SK-N-SH (cell line): ENCODE measurements at regions not wholly inside any gene's neighbourhood (a gene's known extent, or its start where the extent isn't known, plus 50 kb on each side); places are given as distances from the start of the nearest gene placed in this dataset.
"Not testable (repeated sequence)": the region's sequence is repeated elsewhere in the genome, so short reads cannot be mapped to it uniquely, and the experiment has no call there.

Source experiments
- CTCF ChIA-PET: fragments of 300-600, 350-600 bp; formaldehyde crosslinking; extraction: SDS; loops from one replicate; lab custom pipeline; 2021; lab: Yijun Ruan, JAX
- POLR2A ChIA-PET: fragments of 350-600 bp; sonication (Branson Sonifier 250); formaldehyde crosslinking; extraction: SDS; loops from one replicate; lab custom pipeline; 2020; ENCODE audit warnings: antibody characterized with exemption, inconsistent platforms; lab: Yijun Ruan, JAX
- DNase-seq: peaks from one replicate; pipeline ENCODE4 v3.0.0; 2012
- H2AFZ ChIP-seq: fragments of 200-600 bp; sonication (generic); 2 replicates; pipeline ENCODE4 v1.8.1; 2016; ENCODE audit warnings: antibody characterized with exemption, mild to moderate bottlenecking, low read depth
- H3F3A ChIP-seq: fragments of 200-600 bp; sonication (generic); replicated peaks from 2 replicates; pipeline ENCODE3; 2016; ENCODE audit warnings: antibody characterized with exemption, mild to moderate bottlenecking; ENCODE audit not compliant: insufficient read depth
- H3K27ac ChIP-seq, 2 experiments: fragments of 200-500 bp in 1 of 2; fragments of 200-600 bp in 1 of 2; sonication (Bioruptor generic) in 1 of 2; sonication (generic), shearing (Covaris generic) in 1 of 2; 2 replicates each; pipeline versions ENCODE4 v1.5.1 to v1.6.1; 2014 to 2016; ENCODE audit warnings: low read depth in 2 of 2, inconsistent platforms in 1 of 2, low read length in 1 of 2, mild to moderate bottlenecking in 1 of 2, mixed read lengths in 1 of 2
- H3K27me3 ChIP-seq: fragments of 200-600 bp; sonication (generic), shearing (Covaris generic); 2 replicates; pipeline ENCODE4 v1.6.1; 2016; ENCODE audit warnings: mixed run types; ENCODE audit not compliant: insufficient read depth
- H3K36me3 ChIP-seq, 2 experiments: fragments of 200-500 bp in 1 of 2; fragments of 200-600 bp in 1 of 2; sonication (Bioruptor generic) in 1 of 2; sonication (generic) in 1 of 2; replicated peaks in 1 of 2; 2 replicates each; pipeline versions ENCODE3 to v1.5.1; 2014 to 2016; ENCODE audit warnings: low read length in 1 of 2, mild to moderate bottlenecking in 1 of 2; ENCODE audit not compliant: insufficient read depth in 2 of 2, control insufficient read depth in 1 of 2
- H3K4me1 ChIP-seq, 2 experiments: fragments of 200-500 bp in 1 of 2; fragments of 200-600 bp in 1 of 2; sonication (Bioruptor generic) in 1 of 2; sonication (generic), shearing (Covaris generic) in 1 of 2; 2 replicates each; pipeline versions ENCODE4 v1.5.1 to v1.6.1; 2014 to 2016; ENCODE audit warnings: low read depth in 1 of 2, low read length in 1 of 2, mixed run types in 1 of 2; ENCODE audit not compliant: insufficient read depth in 2 of 2, control insufficient read depth in 1 of 2
- H3K4me2 ChIP-seq: fragments of 200-600 bp; sonication (generic), shearing (Covaris generic); 2 replicates; pipeline ENCODE4 v1.6.1; 2017; ENCODE audit warnings: mixed run types
- H3K4me3 ChIP-seq, 2 experiments: fragments of 200-500 bp in 1 of 2; fragments of 200-600 bp in 1 of 2; sonication (Bioruptor generic) in 1 of 2; sonication (generic), shearing (Covaris generic) in 1 of 2; 2 replicates each; pipeline versions ENCODE4 v1.5.1 to v1.8.1; 2014 to 2016; ENCODE audit warnings: low read depth in 2 of 2, inconsistent platforms in 1 of 2, low read length in 1 of 2, mild to moderate bottlenecking in 1 of 2, mixed read lengths in 1 of 2, moderate library complexity in 1 of 2
- H3K79me2 ChIP-seq: fragments of 200-600 bp; sonication (generic); 2 replicates; pipeline ENCODE4 v1.8.1; 2017; ENCODE audit warnings: mild to moderate bottlenecking; ENCODE audit not compliant: insufficient read depth
- H3K9ac ChIP-seq: fragments of 200-600 bp; sonication (generic); 2 replicates; pipeline ENCODE4 v1.6.1; 2017; ENCODE audit warnings: mixed run types
- H3K9me2 ChIP-seq: fragments of 200-600 bp; sonication (generic); 2 replicates; pipeline ENCODE4 v1.6.1; 2017; ENCODE audit warnings: mixed run types
- H3K9me3 ChIP-seq: fragments of 200-600 bp; sonication (generic); 2 replicates; pipeline ENCODE4 v1.6.1; 2017; ENCODE audit warnings: mixed run types, mild to moderate bottlenecking, moderate library complexity
- H4K20me1 ChIP-seq: fragments of 200-600 bp; sonication (generic); 2 replicates; pipeline ENCODE4 v1.6.1; 2017; ENCODE audit warnings: mild to moderate bottlenecking, mixed run types; ENCODE audit not compliant: insufficient read depth
- EP300 ChIP-seq, 2 experiments: IDR thresholded peaks; 2 replicates each; pipeline versions ENCODE4 v1.4.0 to v1.6.1; 2012; ENCODE audit warnings: borderline replicate concordance in 1 of 2, low read depth in 1 of 2, low read length in 1 of 2
- FOSL2 ChIP-seq: IDR thresholded peaks from 2 replicates; pipeline ENCODE4 v1.4.0; 2012; ENCODE audit warnings: low read depth, mild to moderate bottlenecking, moderate library complexity, borderline replicate concordance
- FOXJ3 ChIP-seq: sonication (generic); formaldehyde crosslinking; IDR thresholded peaks from 2 replicates; pipeline ENCODE4 v1.5.1; 2020; ENCODE audit warnings: mild to moderate bottlenecking, missing genetic modification reagents
- GABPA ChIP-seq: IDR thresholded peaks from 2 replicates; pipeline ENCODE4 v1.4.0; 2012; ENCODE audit warnings: low read depth, mild to moderate bottlenecking
- IRF3 ChIP-seq: fragments of 150-350 bp; IDR thresholded peaks from 2 replicates; pipeline ENCODE4 v1.6.1; 2016; ENCODE audit warnings: mild to moderate bottlenecking, low read depth, low read length
- JUND ChIP-seq: IDR thresholded peaks from 2 replicates; pipeline ENCODE4 v1.4.0; 2012
- NFIC ChIP-seq: IDR thresholded peaks from 2 replicates; pipeline ENCODE4 v1.4.0; 2012; ENCODE audit warnings: borderline replicate concordance
- PBX3 ChIP-seq: IDR thresholded peaks from 2 replicates; pipeline ENCODE4; 2012
- POLR2AphosphoS5 ChIP-seq: IDR thresholded peaks from 2 replicates; pipeline ENCODE4 v1.6.1; 2012; ENCODE audit warnings: low read depth, low read length
- RCOR1 ChIP-seq: fragments of 150-350 bp; IDR thresholded peaks from 2 replicates; pipeline ENCODE4 v1.6.1; 2017; ENCODE audit warnings: antibody characterized with exemption, low read length
- RXRA ChIP-seq: IDR thresholded peaks from 2 replicates; pipeline ENCODE4 v1.4.0; 2012; ENCODE audit warnings: low read depth, mild to moderate bottlenecking, borderline replicate concordance
- SIN3A ChIP-seq: IDR thresholded peaks from 2 replicates; pipeline ENCODE4 v1.6.1; 2012; ENCODE audit warnings: low read depth, mild to moderate bottlenecking, low read length, moderate library complexity, borderline replicate concordance
- SMC3 ChIP-seq: IDR thresholded peaks from 2 replicates; pipeline ENCODE4 v1.6.1; 2012; ENCODE audit warnings: low read depth, low read length, improper control_type of control experiment
- TAF1 ChIP-seq: IDR thresholded peaks from 2 replicates; pipeline ENCODE4 v1.6.1; 2012; ENCODE audit warnings: low read depth, mild to moderate bottlenecking, low read length, moderate library complexity, borderline replicate concordance
- TCF12 ChIP-seq: IDR thresholded peaks from 2 replicates; pipeline ENCODE4 v1.4.0; 2012
- TEAD4 ChIP-seq: IDR thresholded peaks from 2 replicates; pipeline ENCODE4 v1.4.0; 2012; ENCODE audit warnings: mild to moderate bottlenecking, borderline replicate concordance; ENCODE audit not compliant: insufficient read depth
- USF2 ChIP-seq: fragments of 150-350 bp; IDR thresholded peaks from 2 replicates; pipeline ENCODE4 v1.6.1; 2017; ENCODE audit warnings: antibody characterized with exemption, low read length, low read depth, borderline replicate concordance
- YY1 ChIP-seq: IDR thresholded peaks from 2 replicates; pipeline ENCODE4 v1.4.0; 2012; ENCODE audit warnings: low read depth, mild to moderate bottlenecking
- WGBS: methylation state at CpG from one replicate; pipeline ENCODE4 v1.1.6; 2017; ENCODE audit warnings: low lambda C conversion rate; 5-methylcytosine and 5-hydroxymethylcytosine counted together

GRCh38 chr10:63681993-63682697 is 160.9 kb downstream of the REEP3 start:
- H3K4me3 ChIP-seq = no peak overlapping the region
- DNase-seq = no peak
- H3K36me3 ChIP-seq = no peaks in the 10 kb centered on the region
- H2AFZ ChIP-seq = peak overlapping the region; percentile 10; the same call in 1 of the 2 replicates
- H3K4me1 ChIP-seq = peaks cover 0 to 18% of the 10 kb centered on the region in 2 experiments; a peak in 3 of 4 replicates
- POLR2A ChIA-PET = no interaction called here
- no peaks in the 10 kb centered on the region for H4K20me1 ChIP-seq
- H3K27ac ChIP-seq = peak overlapping the region; percentile 39 to 71; a peak in 3 of 4 replicates
- peaks cover 6% of the 10 kb centered on the region for H3F3A ChIP-seq
- WGBS = 41% methylated on average over 4 of the region's 4 CpGs
- CTCF ChIA-PET = no interaction called here
- no peaks in the 10 kb centered on the region for H3K9me2 ChIP-seq
- peak overlapping the region; percentile 42; the same call in 1 of the 2 replicates for H3K4me2 ChIP-seq
- no peaks in the 10 kb centered on the region for H3K79me2 ChIP-seq
- no peak overlapping the region for H3K9ac ChIP-seq
- no peaks in the 10 kb centered on the region for H3K27me3 ChIP-seq
- H3K9me3 ChIP-seq = no peaks in the 10 kb centered on the region
- TF ChIP-seq TAF1 (no peak), FOXJ3 (CRISPR knock-in tag) (no peak), IRF3 (no peak), NFIC (peak; percentile 71; the same call in 1 of the 2 replicates), TEAD4 (no peak), TCF12 (peak; percentile 82), YY1 (no peak), SMC3 (no peak), USF2 (no peak), GABPA (no peak), JUND (peak; percentile 45; the same call in 1 of the 2 replicates), RCOR1 (no peak), FOSL2 (no peak), SIN3A (no peak), RXRA (0 out of 2 replicates have a peak, but pooled peaks have one; percentile 13), EP300 (IDR thresholded peaks at IDR 0.05; ENCODE audit: borderline replicate concordance in 1 of 2, low read depth in 1 of 2, low read length in 1 of 2) (peak in 1 of 2 experiments; percentile 49; a peak in 1 of 4 replicates), POLR2AphosphoS5 (peak; percentile 32; the same call in 1 of the 2 replicates), PBX3 (peak; percentile 54)

- H3K36me3 ChIP-seq, H2AFZ ChIP-seq, H4K20me1 ChIP-seq, DNase-seq, H3K27me3 ChIP-seq, H3K9ac ChIP-seq, H3F3A ChIP-seq, POLR2A ChIA-PET, H3K9me3 ChIP-seq, H3K79me2 ChIP-seq, H3K4me3 ChIP-seq, H3K9me2 ChIP-seq: not testable (repeated sequence)
- WGBS = 89% methylated on average over 3 of the region's 3 CpGs
- Histone ChIP-seq H3K4me2 (peak overlapping the region; percentile 42; the same call in 1 of the 2 replicates), H3K27ac (peak overlapping the region in 1 of 2 experiments; percentile 71; a peak in 1 of 4 replicates), H3K4me1 (peaks cover 0 to 18% of the 10 kb centered on the region in 2 experiments; a peak in 3 of 4 replicates)
- CTCF ChIA-PET = interaction anchor here (1.3 kb wide), 1 partner anchor 30 kb away, joined by 3 read pairs; no protein-coding TSS in a partner anchor
Observed at GRCh38 chr10:63682698-63683052, 161.5 kb downstream of the REEP3 start.
